Motor neuron (in vitro differentiated cells): ENCODE measurements at regions not wholly inside any gene's neighbourhood (a gene's known extent, or its start where the extent isn't known, plus 50 kb on each side); places are given as distances from the start of the nearest gene placed in this dataset.

ENCODE experiments used
- ATAC-seq, 8 experiments: fragments of 200-7000 bp; cut with Tn5 transposase; replicated peaks in 6 of 8; 2 replicates each; pipeline ENCODE4 v1.8.0; 2021; ENCODE audit warnings: mild to moderate bottlenecking in 8 of 8, moderate library complexity in 8 of 8
- H3K27ac ChIP-seq, 2 donors: fragments of 250-450 bp; sonication (Bioruptor Pico); 2 replicates each; pipeline ENCODE4 v1.9.0; 2021; ENCODE audit warnings: antibody characterized with exemption in 2 of 2, mild to moderate bottlenecking in 2 of 2, moderate library complexity in 1 of 2
- H3K4me1 ChIP-seq, 2 donors: fragments of 250-450 bp; sonication (Bioruptor Pico); replicated peaks in 1 of 2; 2 replicates each; pipeline ENCODE4 v1.6.1; 2021; ENCODE audit warnings: antibody characterized with exemption in 2 of 2, mild to moderate bottlenecking in 2 of 2, moderate library complexity in 1 of 2
- H3K4me3 ChIP-seq, 5 donors: fragments of 250-450 bp; sonication (Bioruptor Pico); 2 replicates each; pipeline ENCODE4 v1.9.0; 2021; ENCODE audit warnings: antibody characterized with exemption in 5 of 5, mild to moderate bottlenecking in 5 of 5, moderate library complexity in 4 of 5
- WGBS, 10 experiments: fragments of 450-650 bp; shearing (Covaris generic); methylation state at CpG; one replicate each; pipeline ENCODE4 v1.0.0; 2022; 5-methylcytosine and 5-hydroxymethylcytosine counted together
- in situ Hi-C, 9 experiments: fragments of 400-800 bp; cut with MboI; loops; one replicate each; pipeline ENCODE4 v1.15.0; 2021; ENCODE audit warnings: low sequenced_read_pairs in 9 of 9, low pct_unique_long_range_greater_than_20kb in 2 of 9; ENCODE audit not compliant: unreplicated experiment in 9 of 9

- in situ Hi-C loops: no loop called here
- no peak for ATAC-seq
- WGBS, 10 experiments: 7 to 89% (median 50%) methylated on average over 1 to 3 of the region's 3 CpGs; no CpG with 5 or more reads in 3 of the 10 experiments
Measured at GRCh38 chr15:98226149-98226548, 265.6 kb downstream of the ARRDC4 start.

DNA sequence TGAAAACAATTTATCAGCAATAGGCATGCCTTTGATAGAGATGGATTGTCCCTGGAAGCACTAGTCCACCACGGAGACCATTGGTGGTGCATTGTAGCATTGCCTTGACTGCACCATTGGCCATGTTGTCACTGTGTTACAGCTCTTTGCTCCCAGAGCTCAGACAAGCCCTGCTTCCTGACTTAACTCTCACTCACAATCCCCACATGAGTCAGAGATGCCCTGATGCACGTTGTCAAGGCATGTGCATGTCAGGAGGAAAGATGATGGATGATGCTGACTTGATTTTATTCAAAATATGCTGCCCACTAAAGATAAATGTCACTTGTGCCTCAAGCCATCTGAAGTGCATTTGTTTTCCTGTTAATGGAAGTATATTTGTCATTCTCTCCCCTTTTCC, 266.1 kb downstream of the ARRDC4 start:
- ATAC-seq: no peak
- Histone ChIP-seq H3K4me1 (peaks cover 0 to 23% of the 10 kb centered on the region in 2 donors), H3K4me3 (no peak overlapping the region), H3K27ac (no peak overlapping the region)
- in situ Hi-C loops: no loop called here
- WGBS, 10 experiments: 0 to 81% (median 37%) methylated on average over 1 to 2 of the region's 2 CpGs; no CpG with 5 or more reads in 2 of the 10 experiments

More at GRCh38 chr15:98226149-98226548, 265.6 kb downstream of the ARRDC4 start:
- H3K4me3 ChIP-seq: no peak overlapping the region
- H3K27ac ChIP-seq: no peak overlapping the region
- peaks cover 0 to 19% of the 10 kb centered on the region in 2 donors for H3K4me1 ChIP-seq

GRCh38 chr15:98228846-98229245, 268.3 kb downstream of the ARRDC4 start:
- ATAC-seq: peak in 1 of 8 experiments; percentile 63

GRCh38 chr15:98230975-98231374, 270.5 kb downstream of the ARRDC4 start:
- no peak overlapping the region for H3K4me3 ChIP-seq
- ATAC-seq: peak in 4 of 8 experiments; percentile 25 to 70 (median 40)
- 22 to 90% (median 68%) methylated on average over 3 to 5 of the region's 5 CpGs for WGBS, 10 experiments
- no peak overlapping the region for H3K27ac ChIP-seq
- H3K4me1 ChIP-seq: peaks cover 0 to 23% of the 10 kb centered on the region in 2 donors
- in situ Hi-C loops: no loop called here

More at GRCh38 chr15:98228846-98229245, 268.3 kb downstream of the ARRDC4 start:
- in situ Hi-C loops: no loop called here
- Histone ChIP-seq H3K4me3 (no peak overlapping the region), H3K27ac (no peak overlapping the region), H3K4me1 (peaks cover 0 to 23% of the 10 kb centered on the region in 2 donors)
- 0 to 100% (median 77%) methylated on average over 1 to 4 of the region's 4 CpGs for WGBS, 10 experiments

DNA sequence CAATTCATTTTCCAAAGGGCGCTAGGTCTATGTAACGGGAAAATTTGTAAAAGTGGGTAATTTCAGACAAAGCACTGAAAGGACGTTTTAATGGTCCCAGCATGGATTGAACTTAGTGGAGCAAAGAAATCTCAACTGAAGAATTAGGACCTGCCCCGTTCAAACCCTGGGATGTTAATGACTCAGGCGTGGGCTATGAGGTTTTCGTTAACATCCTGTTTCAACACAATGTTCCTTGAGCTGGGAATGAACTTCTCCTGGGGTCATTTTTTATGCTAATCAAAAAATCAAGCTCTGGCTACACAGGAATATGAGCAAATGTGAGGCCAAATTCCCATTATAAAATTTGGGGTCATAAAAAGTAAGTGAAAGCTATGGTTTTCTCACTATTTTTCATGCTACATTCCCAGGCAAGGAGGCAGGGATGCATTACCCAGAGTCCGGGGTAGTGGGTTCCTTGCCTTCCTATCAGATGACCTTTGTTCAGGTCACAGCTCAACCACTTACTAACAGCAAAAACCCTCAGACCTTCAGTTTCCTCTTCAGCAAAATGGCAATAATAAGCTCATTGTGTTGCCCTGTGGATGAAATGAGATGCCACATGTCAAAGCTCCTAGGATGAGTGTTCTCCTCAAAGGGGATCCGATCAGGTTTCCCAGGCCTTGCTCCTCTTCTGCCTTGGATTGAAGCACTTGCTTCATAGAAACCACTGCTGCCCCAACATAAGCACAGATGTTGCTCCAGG, 271.4 kb downstream of the ARRDC4 start:
- Histone ChIP-seq H3K4me3 (no peak overlapping the region), H3K27ac (no peak overlapping the region), H3K4me1 (peaks cover 0 to 23% of the 10 kb centered on the region in 2 donors)
- no peak for ATAC-seq
- WGBS, 10 experiments: 7 to 93% (median 72%) methylated on average over 3 to 7 of the region's 8 CpGs; no CpG with 5 or more reads in 1 of the 10 experiments
- in situ Hi-C loops: no loop called here

DNA sequence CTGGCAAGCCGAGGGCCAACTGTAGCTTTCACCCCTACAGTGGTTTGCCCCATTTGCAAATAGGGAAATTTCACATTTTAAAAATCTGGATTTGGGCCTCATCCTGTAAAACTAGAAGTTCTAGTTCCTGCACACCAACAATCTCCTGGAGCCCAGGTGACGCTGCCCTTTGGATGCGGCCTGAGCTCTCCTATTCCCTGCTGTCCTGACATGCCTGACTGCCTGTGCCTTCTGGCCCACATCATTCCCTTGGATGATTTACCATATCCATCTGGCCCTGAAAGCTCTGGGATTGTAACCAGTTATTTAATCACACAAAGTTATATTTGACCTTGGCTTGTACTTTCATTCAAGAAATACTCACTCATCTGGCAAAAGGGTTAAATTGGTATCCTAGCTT, 272.3 kb downstream of the ARRDC4 start:
- no peak for ATAC-seq
- no peak overlapping the region for H3K27ac ChIP-seq
- H3K4me1 ChIP-seq: peaks cover 0 to 20% of the 10 kb centered on the region in 2 donors
- H3K4me3 ChIP-seq: no peak overlapping the region
- WGBS, 10 experiments: 50 to 100% (median 88%) methylated on average over 1 to 3 of the region's 3 CpGs; no CpG with 5 or more reads in 6 of the 10 experiments
- in situ Hi-C loops: no loop called here

GRCh38 chr15:98233873-98234272, 273.4 kb downstream of the ARRDC4 start:
- no peak overlapping the region for H3K4me3 ChIP-seq
- in situ Hi-C loops: no loop called here
- 11 to 100% (median 68%) methylated on average over 1 to 2 of the region's 2 CpGs; no CpG with 5 or more reads in 2 of the 10 experiments for WGBS, 10 experiments
- ATAC-seq: peak in 3 of 8 experiments; percentile 39 to 56 (median 43)
- H3K4me1 ChIP-seq: peaks cover 0 to 9% of the 10 kb centered on the region in 2 donors
- H3K27ac ChIP-seq: no peak overlapping the region

GRCh38 chr15:98240303-98240702, 279.8 kb downstream of the ARRDC4 start:
- WGBS, 10 experiments: 0% methylated on average over 1 of the region's 1 CpG; no CpG with 5 or more reads in 5 of the 10 experiments
- Histone ChIP-seq H3K4me1 (no peaks in the 10 kb centered on the region), H3K4me3 (no peak overlapping the region), H3K27ac (no peak overlapping the region)
- ATAC-seq: peak in 1 of 8 experiments; percentile 85
- in situ Hi-C loops: no loop called here

DNA sequence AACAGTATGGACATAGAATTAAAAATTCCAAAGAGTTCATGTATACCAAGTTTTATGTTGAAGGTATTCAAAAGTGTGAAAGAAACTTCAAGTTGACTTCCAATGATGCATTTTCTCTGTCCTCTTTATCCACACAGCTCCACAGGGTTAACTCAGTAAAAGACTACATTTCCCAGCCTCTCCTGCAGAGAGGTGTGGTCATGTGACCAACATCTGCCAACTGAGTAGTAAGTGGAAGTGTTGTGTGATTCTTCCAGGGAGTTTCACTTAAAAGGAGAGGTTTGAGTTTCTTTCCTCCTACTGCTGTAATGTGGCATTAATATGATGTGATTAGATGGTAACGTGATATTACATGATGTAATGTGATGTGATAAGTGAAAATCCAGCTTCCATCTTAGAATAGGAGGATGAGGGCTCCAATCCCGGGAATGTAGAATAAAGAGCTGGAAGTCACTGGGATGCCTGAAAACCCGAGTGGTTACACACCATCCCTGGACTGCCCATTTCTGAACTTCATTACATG, 280.6 kb downstream of the ARRDC4 start:
- 0 to 100% (median 50%) methylated on average over 1 to 3 of the region's 3 CpGs; no CpG with 5 or more reads in 2 of the 10 experiments for WGBS, 10 experiments
- no peak overlapping the region for H3K4me3 ChIP-seq
- peak in 2 of 8 experiments; percentile 23 to 75 for ATAC-seq
- no peaks in the 10 kb centered on the region for H3K4me1 ChIP-seq
- in situ Hi-C loops: no loop called here
- H3K27ac ChIP-seq: no peak overlapping the region

DNA sequence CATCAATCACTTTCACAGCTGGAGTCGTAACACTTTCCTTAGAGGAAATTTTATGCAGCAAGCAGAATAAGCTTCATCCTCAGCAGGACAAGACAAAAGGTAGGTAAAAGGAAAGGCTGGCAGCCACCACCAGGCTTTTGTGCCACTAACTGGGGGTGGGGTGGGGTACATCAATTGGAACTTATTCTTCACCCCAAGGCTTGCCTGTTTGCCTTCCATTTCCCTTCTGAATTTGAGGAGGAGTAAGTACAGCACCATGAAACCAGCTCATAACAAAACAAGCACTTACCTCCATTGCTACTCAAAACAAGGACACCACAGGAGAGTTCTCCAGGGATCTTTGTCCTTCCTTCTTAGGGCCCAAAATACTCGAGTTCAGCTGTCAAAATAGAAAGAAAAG, 296.8 kb downstream of the ARRDC4 start:
- ATAC-seq: no peak
- Histone ChIP-seq H3K4me3 (no peak overlapping the region), H3K27ac (no peak overlapping the region), H3K4me1 (peaks cover 0 to 2% of the 10 kb centered on the region in 2 donors)
- 0 to 14% (median 4%) methylated on average over 1 to 2 of the region's 2 CpGs for WGBS, 10 experiments
- in situ Hi-C loops: no loop called here

- no peak for ATAC-seq
- 0 to 92% (median 67%) methylated on average over 1 to 2 of the region's 2 CpGs; no CpG with 5 or more reads in 1 of the 10 experiments for WGBS, 10 experiments
- H3K4me3 ChIP-seq: no peak overlapping the region
- in situ Hi-C loops: no loop called here
- no peak overlapping the region for H3K27ac ChIP-seq
- H3K4me1 ChIP-seq: no peaks in the 10 kb centered on the region
Measured at GRCh38 chr15:98263787-98264186, 303.3 kb downstream of the ARRDC4 start.

DNA sequence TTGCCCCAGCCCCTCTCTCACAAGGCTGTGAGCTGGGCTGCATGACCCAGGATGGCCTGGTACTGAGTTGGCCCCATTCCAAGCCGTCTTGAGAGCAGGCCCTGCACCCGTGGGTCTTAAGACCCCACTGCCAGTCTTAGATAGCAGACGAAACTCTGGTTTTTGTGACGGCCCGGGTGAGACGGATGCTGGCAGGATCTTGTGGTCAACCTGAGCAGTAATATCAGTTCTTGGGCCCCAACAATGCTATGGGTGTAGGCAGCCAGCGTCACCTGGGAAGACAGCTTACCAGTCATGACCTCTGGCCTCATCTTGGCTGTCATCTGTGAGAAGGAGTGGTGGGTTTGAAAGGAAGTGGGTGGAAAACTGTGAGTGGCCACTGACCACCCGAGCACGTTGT, 305.8 kb downstream of the ARRDC4 start:
- no peak overlapping the region for H3K27ac ChIP-seq
- H3K4me1 ChIP-seq: no peaks in the 10 kb centered on the region
- in situ Hi-C loops: no loop called here
- 19 to 90% (median 72%) methylated on average over 5 to 9 of the region's 9 CpGs; no CpG with 5 or more reads in 7 of the 10 experiments for WGBS, 10 experiments
- no peak overlapping the region for H3K4me3 ChIP-seq
- ATAC-seq: no peak

DNA sequence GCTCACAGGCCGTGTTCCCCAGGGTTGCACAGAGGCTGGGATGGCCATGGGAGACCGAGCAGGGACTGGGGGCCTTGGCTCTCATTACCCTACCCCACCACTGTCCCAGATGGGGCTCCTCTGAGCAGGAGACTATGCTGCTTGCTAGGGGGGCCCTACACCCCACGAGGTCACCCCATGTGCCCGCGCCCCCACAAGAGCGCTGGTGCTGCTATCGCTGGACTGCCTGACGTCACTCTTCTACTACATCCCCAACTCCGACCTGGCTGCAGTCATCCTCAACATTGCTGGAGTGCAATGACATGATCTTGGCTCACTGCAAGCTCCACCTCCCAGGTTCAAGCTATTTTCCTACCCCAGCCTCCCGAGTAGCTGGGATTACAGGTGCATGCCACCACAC, 307.7 kb downstream of the ARRDC4 start:
- Histone ChIP-seq H3K4me3 (no peak overlapping the region), H3K27ac (no peak overlapping the region), H3K4me1 (no peaks in the 10 kb centered on the region)
- 53 to 100% (median 75%) methylated on average over 1 to 7 of the region's 10 CpGs; no CpG with 5 or more reads in 5 of the 10 experiments for whole genome bisulfite sequencing, 10 experiments
- in situ Hi-C loops: no loop called here
- no peak for ATAC-seq
